ENCODE measurements at regions not wholly inside any gene's neighbourhood (a gene's known extent, or its start where the extent isn't known, plus 50 kb on each side); places are given as distances from the start of the nearest gene placed in this dataset.

DNA sequence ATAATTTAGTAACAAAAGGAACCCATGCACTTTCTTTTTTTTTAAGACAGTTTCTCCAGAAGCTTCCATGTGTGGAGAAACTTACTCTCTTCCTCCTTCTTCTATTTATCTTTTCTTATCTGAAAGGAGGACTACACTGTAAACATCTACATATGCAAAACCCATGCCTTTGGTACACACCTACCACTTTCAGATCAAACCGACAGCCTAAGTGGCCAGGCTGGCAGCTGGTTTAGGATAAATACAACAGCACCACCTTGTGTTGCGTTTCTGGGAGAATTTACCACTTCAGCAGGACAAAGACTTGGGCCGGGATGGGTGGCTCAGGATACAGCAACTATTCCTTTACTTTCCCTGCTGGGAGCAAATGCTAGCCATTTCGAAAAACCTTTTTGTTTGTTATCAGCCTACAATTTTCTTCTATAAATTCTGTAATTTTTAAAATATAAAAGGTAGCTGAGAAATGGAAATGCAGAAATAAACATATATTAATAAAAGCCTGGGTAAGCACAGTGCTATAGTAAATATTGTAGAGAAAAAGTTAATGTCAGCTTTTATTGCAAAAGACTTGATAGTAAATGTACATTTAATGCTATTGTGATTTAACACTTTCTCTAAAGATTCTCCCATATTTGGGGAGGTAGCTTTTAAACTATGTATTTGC, 94.0 kb upstream of the RFC3 start:
- peak; percentile 55 for DNase-seq

DNA sequence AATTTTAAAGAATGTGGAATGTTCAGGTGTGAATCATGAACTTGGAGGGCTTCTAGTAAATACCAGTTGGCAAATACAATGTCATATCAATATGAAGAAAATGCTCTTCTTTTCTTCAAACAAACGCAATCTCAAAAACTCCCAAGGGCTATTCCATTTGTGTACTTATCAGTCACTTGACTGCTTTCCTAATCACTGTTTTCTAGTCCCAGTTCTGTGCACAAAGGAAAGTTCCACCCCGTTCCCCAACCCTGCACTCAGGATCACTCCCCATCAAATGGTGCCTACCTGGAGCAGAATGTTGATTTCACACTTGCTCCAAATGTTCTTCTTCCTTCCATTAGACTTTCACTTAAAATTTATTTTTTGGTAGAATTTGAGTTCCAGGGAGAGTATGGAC, 92.6 kb upstream of the RFC3 start:
- DNase-seq = no peak

DNA sequence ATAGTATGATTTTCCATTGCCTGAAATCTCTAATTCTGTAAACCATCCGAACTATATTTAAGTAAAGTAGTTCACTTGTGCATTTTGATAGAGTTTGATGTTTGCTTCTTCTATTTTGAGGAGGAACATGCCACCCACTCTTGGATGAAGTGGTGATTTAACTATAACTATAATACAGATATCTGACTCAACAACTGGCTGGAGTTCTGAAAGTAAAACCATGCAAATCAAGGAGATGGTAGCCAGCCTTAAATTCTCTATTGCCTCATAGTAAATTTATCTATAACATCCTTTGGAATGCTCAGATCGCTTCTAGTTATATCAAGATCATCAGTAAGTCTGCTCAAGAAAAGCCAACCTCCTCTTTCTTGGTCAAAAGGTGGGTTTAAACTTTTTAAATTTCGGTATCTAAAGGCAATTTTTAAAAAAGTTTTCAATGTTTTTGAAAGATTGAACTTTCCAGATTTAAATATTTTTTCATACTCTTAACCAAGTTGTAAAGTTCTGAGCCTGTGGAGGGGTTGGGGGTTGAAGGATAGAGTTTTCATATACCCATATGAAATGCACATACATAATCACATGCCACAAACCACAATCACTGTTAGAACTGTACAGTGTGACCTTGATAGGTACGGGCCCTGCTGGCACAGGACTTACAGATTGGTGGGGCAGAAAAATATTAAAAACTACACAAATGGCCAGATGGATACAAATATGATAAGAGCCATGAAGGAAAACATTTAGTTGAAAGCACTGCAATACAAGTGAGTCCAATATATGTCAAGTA, 90.5 kb upstream of the RFC3 start:
- DNase-seq = no peak

DNA sequence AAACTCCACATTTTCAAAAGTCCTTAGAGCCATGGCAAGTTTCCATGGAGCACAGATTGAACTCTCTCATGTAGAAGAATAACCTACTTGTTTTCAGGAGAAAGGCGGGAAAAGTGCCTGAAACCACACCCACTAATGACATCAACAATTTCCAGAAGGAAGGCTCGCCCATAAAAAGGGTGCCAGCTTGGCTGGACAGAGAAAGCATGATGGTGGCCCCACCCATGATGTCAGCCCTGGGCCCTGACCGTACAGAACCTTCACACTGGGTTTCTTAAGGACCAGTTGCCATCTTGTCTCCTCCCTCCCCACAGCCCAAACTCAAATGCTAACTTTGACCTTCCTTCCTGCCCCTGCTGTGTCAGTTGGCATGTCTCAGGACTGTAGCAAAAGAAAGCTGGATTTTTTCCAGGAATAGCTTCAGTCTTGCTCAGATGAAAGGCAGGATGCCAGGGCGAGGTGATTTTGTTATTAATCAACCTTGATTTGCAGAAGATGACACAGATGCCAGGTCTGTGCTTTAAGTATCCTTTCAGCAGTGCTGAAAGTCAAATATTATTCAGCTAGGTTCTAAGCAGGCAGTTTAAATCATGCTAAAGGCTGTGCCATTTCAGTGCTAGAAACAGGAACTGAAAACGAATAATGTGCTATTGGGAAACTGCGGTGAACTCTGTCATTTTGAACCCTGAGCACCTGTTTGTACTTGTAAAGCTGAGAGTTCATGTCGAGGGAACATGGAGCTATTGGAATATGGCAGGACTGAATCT, 89.5 kb upstream of the RFC3 start:
- no peak for DNase-seq

DNA sequence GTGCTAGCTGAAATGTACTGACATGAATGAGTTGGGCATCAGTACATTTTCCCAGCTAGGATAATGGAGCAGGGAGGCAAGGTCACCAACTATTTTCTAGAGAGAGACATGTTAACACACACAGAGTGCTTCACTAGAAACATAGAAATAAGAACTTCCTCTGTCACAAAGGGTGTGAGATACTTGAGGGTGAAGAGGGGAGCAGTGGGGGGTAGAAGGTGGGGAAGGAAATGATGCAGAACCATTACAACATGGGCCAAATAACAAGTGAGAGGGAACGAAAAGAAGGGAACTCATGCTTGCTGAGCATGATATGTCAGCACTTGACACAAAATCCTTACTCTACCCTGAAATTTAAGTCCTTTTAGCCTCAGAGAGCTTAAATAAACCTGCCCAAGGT, 87.8 kb upstream of the RFC3 start:
- no peak for DNase-seq

DNA sequence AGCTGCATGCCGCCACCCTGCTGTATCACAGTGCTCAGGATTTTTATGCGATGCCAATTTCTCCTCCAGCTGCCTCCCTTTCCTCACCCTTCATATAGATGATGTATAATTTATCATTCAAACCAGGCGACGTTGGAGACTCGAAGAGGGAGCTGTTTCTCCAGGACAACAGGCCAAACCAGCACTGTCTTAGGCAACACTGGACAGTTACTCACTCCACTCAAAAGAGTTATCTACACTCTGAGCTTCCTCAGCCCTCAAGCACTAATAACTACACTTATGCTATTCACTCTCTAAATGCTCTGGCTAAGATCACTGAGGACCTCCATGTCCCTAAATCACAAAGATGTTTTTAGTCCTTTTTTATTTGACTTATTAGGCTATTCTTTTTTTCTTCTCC, 87.3 kb upstream of the RFC3 start:
- DNase-seq = no peak

DNA sequence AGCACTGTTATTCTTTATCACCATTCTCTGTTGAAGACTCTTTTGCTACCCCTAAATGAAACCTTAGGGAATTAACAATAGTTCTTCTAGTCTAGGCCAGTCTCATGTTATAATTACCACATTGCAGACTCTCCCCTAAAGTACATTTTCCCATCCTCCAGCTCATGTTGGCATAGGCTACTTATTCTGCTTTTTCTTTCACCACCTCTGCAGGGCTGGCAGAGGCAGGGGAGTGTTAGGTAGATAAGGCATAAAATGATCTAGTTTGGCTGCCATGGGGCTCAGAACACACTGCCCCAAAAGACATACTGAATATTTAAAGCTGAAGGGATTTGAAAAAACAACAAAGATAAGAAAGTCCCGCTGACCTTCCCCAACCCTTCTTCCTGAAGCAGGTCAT, 82.7 kb upstream of the RFC3 start:
- no peak for DNase-seq

DNA sequence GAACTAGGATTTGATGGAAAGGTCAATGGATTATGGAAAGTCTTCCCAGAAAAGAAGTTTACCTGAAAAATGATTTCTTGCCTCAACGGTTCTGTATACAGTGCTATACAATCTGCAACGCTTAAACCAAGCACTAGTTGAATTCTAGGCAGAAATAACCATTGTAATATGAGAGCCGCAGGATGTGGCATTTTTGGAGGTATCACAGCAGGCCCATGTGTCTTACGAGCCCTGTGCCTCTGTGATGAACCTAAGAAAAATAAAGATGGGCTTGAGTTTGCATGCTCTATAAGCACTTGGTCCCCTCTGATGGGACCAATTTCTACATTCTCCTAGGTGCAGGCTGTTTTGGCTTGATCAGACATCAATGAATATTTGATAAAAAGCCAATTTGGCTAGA, 78.7 kb upstream of the RFC3 start:
- no peak for DNase-seq

DNA sequence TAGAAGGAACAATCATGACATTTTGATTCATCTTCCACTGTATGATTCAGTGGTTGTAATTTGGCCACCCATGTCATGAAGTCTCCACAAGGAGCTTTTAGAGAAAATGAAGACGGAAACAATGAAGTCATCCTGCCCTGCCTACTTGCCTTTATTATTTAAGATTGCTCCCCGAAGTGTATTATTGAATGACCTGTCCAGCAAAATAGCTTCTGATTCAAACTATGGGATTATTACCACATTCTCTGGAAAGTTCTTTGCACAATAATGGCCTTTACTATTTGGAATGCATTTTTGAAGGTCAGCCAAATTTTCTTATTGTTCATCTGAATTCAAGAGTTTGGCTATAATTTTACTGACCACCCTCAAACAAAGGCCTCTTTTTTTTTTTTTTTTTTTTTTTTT, 77.8 kb upstream of the RFC3 start:
- DNase-seq = no peak

DNA sequence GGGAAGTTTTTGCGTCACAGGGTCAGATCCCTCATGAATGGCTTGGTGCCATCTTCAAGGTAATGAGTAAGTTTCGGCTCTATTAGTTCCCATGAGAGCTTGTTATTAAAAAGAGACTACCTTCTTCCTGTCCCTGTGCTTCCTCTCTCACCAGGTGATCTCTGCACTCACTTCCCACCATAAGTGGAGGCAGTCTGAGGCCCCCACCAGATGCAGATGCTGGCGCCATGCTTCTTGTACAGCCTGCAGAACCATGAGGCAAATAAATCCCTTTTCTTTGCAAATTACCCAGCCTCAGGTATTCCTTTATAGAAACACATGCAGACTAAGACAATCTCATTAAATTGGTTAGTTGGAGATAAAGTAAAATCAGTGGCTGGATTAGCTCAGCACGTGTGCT, 75.6 kb upstream of the RFC3 start:
- DNase-seq = no peak

DNA sequence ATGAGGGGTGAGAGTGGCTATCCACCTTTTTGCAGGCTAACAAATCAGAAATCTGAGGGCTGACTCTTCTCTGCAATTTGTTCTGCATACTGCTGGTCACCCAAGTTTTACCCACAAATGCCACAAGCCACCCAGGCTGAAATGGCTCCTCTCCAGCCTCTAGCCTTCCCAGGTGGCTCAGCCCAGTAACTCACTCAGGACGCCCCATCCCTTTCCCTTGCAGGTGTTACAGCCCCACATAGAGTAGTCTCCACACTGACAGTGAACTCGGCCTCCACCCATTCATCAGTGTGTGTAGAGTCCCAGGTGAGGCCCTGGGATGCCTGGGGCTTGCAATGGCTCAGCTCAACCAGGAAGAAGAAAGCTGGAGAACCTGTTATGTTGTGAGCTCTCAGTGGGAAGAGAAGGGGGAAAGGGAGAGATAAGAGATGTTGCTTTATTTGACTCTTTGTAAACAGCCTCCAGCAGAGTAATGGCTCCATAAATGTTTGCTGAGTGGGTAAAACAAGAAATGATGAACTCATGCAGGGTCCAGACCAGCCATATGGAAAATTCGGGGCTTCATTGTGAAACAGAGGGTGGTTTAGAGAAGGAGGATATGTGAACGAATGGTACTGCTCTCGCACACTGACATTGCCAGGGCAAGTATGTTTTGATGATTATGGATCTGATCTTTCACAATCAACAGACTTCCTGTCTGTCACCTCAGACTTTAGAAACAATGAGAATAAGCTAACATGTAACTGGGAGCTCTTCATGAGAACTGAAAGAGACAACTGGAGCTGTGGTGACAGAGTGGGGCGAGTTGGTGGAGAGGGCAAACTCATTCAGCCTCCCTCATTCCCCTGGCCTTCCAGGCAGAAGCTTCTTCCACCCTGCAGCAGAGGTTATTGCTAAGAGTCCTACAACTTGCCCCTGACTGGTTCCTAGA, 74.2 kb upstream of the RFC3 start:
- DNase-seq = no peak

DNA sequence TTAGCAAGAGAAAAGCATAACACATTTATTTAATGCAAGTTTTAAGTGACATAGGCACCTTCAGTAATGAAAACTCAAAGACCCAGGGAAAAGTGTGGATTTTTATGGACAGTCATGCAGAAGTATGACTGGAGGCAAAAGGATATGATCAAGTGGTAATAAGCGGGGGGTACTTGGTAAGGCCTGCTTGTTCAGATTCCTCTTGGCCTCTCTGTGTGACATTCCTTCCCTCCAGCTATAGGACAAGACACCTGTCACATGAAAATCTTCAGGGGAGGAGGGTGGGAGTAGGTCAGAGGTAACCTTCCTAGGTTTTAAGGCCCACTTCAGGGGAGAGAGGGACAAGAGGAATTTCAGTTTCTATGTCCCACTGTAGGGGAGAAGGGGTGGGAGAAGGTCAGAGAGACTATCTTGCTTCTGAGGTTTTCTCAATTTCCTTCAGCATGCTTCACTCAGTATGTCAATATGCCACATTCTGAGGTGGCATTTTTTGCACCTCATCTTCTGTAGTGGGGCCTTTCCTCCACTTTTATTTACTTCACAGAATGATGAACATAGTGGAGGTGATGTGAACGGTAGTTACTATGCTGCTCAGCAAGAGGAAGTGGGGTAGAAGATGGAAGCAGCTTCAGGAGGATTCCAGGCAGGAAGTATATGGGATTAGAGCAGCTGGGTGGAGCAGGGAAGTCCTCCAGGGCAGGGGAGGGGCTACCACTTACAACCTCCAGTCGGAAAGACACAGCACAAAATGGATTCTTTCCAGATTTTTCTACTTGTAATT, 73.2 kb upstream of the RFC3 start:
- no peak for DNase-seq

DNA sequence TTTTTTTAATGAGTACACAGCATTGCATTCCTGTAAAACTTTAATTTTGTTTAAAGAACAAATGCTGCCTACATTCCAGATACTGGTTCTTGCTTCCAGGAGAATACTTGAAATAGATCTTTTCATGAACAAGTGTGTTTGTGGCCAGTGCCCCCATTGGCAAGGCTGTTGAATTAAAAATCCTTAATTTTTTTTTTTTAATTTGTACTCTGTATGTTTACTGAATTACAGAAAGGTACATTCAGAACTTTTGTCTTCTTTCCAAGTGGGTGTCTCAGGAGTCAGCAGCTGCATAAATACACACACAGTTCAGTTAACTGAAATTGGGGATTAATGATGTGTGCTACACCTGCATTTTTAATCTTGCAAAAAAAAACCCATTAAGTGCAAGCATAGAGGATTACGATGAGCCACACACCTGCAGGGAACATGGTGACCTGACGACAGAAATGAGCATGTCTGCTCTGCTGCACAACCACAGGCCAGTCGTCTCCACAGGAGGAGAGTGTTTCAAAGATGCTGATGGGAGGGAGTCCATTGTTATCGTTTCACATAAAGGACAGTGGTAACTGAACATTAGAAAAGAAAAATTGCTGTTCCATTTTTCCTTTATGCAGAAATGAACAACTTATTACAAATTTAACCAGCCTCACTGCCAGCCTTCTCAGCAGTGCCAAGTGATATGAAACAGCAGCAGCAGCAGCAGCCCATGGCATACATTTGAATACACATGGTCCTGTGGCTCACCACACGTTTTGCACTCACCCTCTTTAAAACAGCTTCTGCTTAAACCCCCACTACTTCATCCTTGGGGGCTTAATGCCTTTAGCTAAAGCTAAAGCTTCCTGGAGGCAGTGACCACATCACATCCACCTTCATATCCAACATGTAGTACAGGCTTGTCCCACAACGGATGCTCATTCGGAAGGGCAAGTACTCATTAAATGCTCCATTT, 72.3 kb upstream of the RFC3 start:
- no peak for DNase-seq

DNA sequence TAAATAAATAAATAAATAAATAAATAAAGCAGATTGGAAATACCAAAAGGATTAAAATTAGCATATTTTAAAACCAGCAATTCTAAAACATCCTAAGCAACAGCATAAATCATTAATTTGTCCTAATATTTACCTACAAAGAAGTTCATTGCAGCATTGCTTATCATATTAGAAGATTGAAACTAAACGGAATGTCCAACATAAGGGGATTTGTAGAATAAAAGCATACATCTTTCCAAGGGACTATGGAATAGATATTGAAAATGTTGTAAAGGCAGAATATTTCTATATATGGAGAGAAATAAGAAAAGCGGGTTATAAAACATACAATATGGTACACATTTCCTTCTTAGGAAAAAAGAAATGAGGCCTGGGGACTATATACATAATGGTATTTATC, 71.1 kb upstream of the RFC3 start:
- no peak for DNase-seq

DNA sequence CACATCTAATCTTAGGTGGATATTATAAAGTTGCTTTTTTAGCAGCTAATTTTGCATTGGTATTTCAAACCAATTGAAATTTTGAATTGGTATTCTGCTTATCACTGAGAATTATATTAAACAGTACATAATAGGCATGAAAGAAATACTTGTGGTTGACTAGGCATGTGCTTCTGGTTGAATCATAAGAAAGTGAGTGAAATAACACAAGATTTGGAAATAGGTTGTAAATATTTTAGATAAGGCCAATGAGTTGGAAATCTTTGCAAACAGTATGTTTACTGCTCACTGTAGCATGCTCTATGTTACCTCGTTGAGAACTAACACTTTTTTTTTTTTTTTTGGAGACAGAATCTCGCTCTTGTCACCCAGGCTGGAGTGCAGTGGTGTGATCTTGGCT, 66.8 kb upstream of the RFC3 start:
- DNase-seq = no peak

DNA sequence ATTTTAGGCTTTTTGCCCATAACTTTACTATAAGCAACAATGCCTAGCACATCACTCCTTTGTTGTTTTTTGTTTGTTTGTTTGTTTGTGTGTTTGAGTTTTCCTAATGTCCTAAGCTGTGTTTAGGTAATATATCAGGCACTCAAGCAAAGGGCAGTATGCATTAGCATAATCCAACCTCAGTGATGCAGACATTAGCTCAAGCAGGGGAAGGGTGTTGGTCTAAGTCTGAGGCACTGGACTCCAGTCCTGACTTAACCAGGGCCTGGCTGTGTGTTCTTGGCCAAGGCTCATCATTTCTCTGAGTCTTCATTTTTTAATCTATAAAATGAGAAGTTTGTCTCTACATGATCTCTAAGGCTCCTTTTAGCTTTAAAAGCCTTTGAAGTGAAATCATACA, 65.9 kb upstream of the RFC3 start:
- no peak for DNase-seq

DNA sequence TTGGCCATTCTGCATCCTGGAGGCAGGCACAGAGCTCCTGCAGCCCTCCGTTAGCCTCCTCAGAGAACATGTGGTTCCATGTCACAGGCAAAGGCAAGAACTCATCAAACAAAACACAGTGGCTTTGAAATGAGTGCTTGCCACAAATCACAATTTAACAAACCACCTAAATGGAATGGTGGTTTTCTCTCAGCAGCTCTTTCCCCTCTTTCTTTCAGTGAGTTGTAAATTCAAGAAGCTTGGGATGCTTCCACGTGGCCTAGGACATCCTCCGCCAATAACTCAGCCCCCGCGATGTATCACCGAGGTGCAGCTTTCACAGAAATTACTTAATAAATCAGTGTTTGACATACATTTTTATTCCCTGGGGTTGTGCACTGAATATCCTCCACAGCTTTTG, 65.4 kb upstream of the RFC3 start:
- DNase-seq = no peak

DNA sequence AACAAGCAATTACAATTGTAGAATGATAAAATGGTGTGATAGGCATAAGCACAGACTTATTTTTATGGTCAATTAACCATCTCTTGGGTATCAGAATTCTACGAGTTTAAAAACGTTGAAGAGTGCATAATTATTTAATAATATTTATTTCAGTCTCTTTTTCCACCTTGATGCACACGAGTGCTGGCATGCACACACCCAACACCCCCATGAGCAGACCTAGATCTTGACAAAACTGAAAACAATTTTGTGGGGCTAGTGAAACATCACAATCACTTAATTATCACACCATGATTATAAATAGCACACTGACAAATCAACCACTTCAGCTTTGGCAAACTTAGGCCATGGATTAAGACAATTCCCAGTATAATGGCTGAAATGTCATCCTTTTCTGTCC, 61.0 kb upstream of the RFC3 start:
- no peak for DNase-seq

DNA sequence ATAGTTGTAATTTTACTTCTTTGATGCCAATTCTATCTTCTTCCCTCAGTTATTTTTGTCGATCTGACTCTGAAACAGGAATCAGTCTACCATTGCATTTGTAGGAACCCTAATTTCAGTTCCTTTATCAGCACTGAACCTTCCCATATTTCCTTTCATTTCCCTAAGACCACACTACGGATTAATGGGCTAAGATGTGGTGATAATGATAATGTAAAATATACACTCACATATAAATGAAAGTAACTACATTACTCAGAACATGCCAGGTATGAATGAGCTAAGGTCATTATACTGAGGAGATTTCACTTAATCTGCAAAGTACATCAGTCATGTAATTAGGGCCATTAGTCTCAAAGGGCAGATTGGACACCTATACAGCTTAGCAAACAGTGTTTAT, 60.2 kb upstream of the RFC3 start:
- DNase-seq = no peak

DNA sequence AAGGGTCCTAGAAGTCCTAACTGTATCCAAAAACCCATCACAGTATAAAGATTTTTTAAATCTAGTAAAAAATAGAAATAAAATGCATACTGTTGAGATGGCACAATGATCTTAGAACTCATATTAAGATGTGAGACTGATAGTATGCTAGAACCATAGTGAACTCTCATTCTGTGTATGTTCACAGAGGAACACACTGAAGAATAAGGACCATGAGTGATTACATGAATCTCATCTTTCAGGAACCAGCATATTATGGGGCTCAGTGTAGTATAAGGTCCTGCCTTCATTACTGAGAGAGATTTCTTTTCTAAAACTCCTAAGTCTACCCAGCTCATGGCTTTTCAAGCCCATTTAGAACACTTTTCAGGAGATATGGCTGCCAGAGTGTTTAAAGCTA, 59.8 kb upstream of the RFC3 start:
- no peak for DNase-seq

DNA sequence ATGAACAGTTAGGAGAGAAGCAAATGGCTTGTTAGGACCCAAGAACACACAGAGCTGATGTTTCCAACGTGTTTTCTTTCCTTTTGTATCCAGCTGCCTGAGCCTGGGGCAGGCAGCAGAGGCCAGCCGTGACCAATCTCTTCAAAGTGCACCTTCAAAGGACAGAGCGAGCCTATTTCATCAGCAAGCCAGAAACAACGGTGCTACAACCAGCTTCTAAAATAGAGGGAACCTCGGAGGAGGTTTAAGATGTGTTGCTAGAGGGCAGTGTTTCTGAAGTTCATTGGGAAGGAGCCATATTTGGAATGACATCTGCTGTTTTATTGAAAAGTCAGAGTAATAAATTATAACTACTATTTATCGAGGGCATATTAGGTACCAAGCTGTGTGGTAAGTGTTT, 56.2 kb upstream of the RFC3 start:
- no peak for DNase-seq

Data from stimulated activated naive CD4-positive, alpha-beta T cell treated with Interleukin-2 at 50 U/mL for 16 hours (primary cell).